Pancreas (tissue), 10 donors: ENCODE measurements at regions not wholly inside any gene's neighbourhood (a gene's known extent, or its start where the extent isn't known, plus 50 kb on each side); places are given as distances from the start of the nearest gene placed in this dataset.

Experiments used
- ATAC-seq, 4 donors: fragments of 200-7000 bp; cut with Tn5 transposase; one replicate each; pipeline versions ENCODE4 v1.8.0 to v1.9.1; 2020; ENCODE audit warnings: mild to moderate bottlenecking in 4 of 4, moderate library complexity in 4 of 4
- DNase-seq, 6 donors: peaks; one replicate each; pipeline ENCODE4 v3.0.0-alpha.2; 2020
- FAIRE-seq: peaks from 2 replicates; lab custom pipeline; 2012; peaks lifted over from hg19 to GRCh38; lab: Jason Lieb, UNC
- H3K27ac ChIP-seq, 4 donors: fragments of 200-600 bp; sonication (generic); 1 replicate in 3 of 4; 2 replicates in 1 of 4; pipeline versions ENCODE4 v1.5.0 to v1.8.0; 2020
- H3K27me3 ChIP-seq, 4 donors: fragments of 200-600 bp; one replicate each; pipeline ENCODE4 v1.8.0; 2021
- H3K36me3 ChIP-seq, 3 donors: fragments of 200-600 bp; sonication (generic) in 1 of 3; one replicate each; pipeline versions ENCODE4 v1.5.0 to v1.8.0; 2020 to 2021
- H3K4me1 ChIP-seq, 3 donors: fragments of 200-600 bp; one replicate each; pipeline ENCODE4 v1.8.0; 2021
- H3K4me3 ChIP-seq, 4 donors: fragments of 200-600 bp; sonication (generic) in 2 of 4; one replicate each; pipeline versions ENCODE4 v1.5.0 to v1.8.0; 2020 to 2021
- H3K9me3 ChIP-seq, 4 donors: fragments of 200-600 bp; one replicate each; pipeline ENCODE4 v1.8.0; 2021
- CTCF ChIP-seq, 4 donors: fragments of 200-600 bp; sonication (generic) in 3 of 4; IDR thresholded peaks; one replicate each; pipeline versions ENCODE4 v1.5.0 to v1.8.0; 2021; ENCODE audit warnings: antibody characterized with exemption in 4 of 4
- WGBS, 2 donors: extraction: QIAGEN DNeasy Blood & Tissue Kit; methylation state at CpG; one replicate each; pipeline ENCODE4 v1.1.7; 2013; 5-methylcytosine and 5-hydroxymethylcytosine counted together
- intact Hi-C, 3 donors: fragments of 100-400 bp; cut with DNase I; formaldehyde crosslinking; loops; one replicate each; pipeline versions ENCODE4 v1.11.1 to v1.14.2; 2022
- donor health status: healthy with polysubstance abuse.
- donor health status: DM: no; HTN: no; CAD: no; lungs with moderate emphysema.
- donor health status: DM: no; HTN: no; CAD: no.
- donor health status: control.
- donor health status: control.
- donor health status: Bipolar disorder and iron deficiency.
- donor health status: DM: yes; HTN: yes; CAD: no.
- donor health status: DM: no; HTN: no; CAD: no.
- donor health status: DM: no; HTN: no; CAD: no.
- donor health status: DM: yes; HTN: yes; CAD: no.

GRCh38 chr3:74693696-74694393, 79.4 kb upstream of the CNTN3 start:
- WGBS, 2 donors = 79 to 89% methylated on average over 4 of the region's 4 CpGs
- no peaks in the 10 kb centered on the region for H3K27me3 ChIP-seq
- H3K36me3 ChIP-seq = no peaks in the 10 kb centered on the region
- DNase-seq = no peak
- ATAC-seq = no peak
- no peaks in the 10 kb centered on the region for H3K4me1 ChIP-seq
- no peak overlapping the region for H3K27ac ChIP-seq
- no peak for FAIRE-seq
- H3K4me3 ChIP-seq = no peak overlapping the region
- H3K9me3 ChIP-seq = no peaks in the 10 kb centered on the region
- intact Hi-C loops = no loop called here
- TF ChIP-seq CTCF (IDR thresholded peaks at IDR 0.05) = no peak

GRCh38 chr3:74693251-74693650, 78.8 kb upstream of the CNTN3 start:
- H3K4me1 ChIP-seq = no peaks in the 10 kb centered on the region
- TF ChIP-seq CTCF (IDR thresholded peaks at IDR 0.05) = no peak
- no peaks in the 10 kb centered on the region for H3K27me3 ChIP-seq
- no peaks in the 10 kb centered on the region for H3K36me3 ChIP-seq
- FAIRE-seq = no peak
- 46 to 66% methylated on average over 2 of the region's 2 CpGs for WGBS, 2 donors
- no peaks in the 10 kb centered on the region for H3K9me3 ChIP-seq
- H3K4me3 ChIP-seq = no peak overlapping the region
- ATAC-seq = no peak
- intact Hi-C loops = no loop called here
- no peak overlapping the region for H3K27ac ChIP-seq
- no peak for DNase-seq

GRCh38 chr3:74691946-74692345, 77.5 kb upstream of the CNTN3 start:
- DNase-seq (no peak), ATAC-seq (no peak), FAIRE-seq (no peak)
- no peaks in the 10 kb centered on the region for H3K9me3 ChIP-seq
- no peaks in the 10 kb centered on the region for H3K4me1 ChIP-seq
- no peak overlapping the region for H3K4me3 ChIP-seq
- H3K27ac ChIP-seq = no peak overlapping the region
- no peak for TF ChIP-seq CTCF (IDR thresholded peaks at IDR 0.05)
- 32 to 36% methylated on average over 7 of the region's 7 CpGs for WGBS, 2 donors
- intact Hi-C loops = no loop called here
- no peaks in the 10 kb centered on the region for H3K27me3 ChIP-seq
- no peaks in the 10 kb centered on the region for H3K36me3 ChIP-seq

- H3K4me1 ChIP-seq = no peaks in the 10 kb centered on the region
- intact Hi-C loops = no loop called here
- FAIRE-seq = no peak
These were observed 58.9 kb upstream of the CNTN3 start for GRCh38 chr3:74673326-74673725.

More at GRCh38 chr3:74673326-74673725, 58.9 kb upstream of the CNTN3 start:
- DNase-seq (no peak), ATAC-seq (no peak)
- no peak for TF ChIP-seq CTCF (IDR thresholded peaks at IDR 0.05)
- no peak overlapping the region for H3K4me3 ChIP-seq
- no peaks in the 10 kb centered on the region for H3K9me3 ChIP-seq
- H3K27ac ChIP-seq = no peak overlapping the region
- 89 to 95% methylated on average over 1 of the region's 1 CpG for WGBS, 2 donors
- H3K36me3 ChIP-seq = no peaks in the 10 kb centered on the region
- H3K27me3 ChIP-seq = no peaks in the 10 kb centered on the region
